H4 (cell line): ENCODE measurements at regions not wholly inside any gene's neighbourhood (a gene's known extent, or its start where the extent isn't known, plus 50 kb on each side); places are given as distances from the start of the nearest gene placed in this dataset.

ENCODE experiments used
- DNase-seq: peaks from one replicate; pipeline ENCODE4 v3.0.0-alpha.2; 2015; ENCODE audit warnings: low spot score

DNA sequence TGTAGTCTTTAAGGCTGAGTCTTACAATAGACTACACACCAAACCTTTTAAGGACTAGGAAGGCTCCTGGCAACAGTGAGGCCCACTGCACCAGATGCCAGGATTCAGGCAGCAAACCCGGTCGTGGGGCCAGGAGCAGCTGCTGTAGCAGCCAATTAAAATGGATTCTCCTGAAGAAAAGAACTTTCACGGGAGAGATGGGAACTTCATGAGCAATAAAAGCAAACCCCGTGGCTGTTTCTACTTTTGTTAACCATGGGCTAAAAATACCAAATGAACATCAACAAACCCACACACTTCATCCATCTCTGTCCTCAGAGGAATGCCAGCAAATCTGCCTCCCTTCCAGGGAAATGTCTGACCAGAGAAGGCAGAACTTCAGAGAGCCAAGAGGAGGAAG is 101.4 kb downstream of the BTC start:
- DNase-seq: no peak
